C1 segment of cervical spinal cord (tissue), 14 donors: ENCODE measurements at regions not wholly inside any gene's neighbourhood (a gene's known extent, or its start where the extent isn't known, plus 50 kb on each side); places are given as distances from the start of the nearest gene placed in this dataset.

Experiments used
- DNase-seq, 14 donors: peaks; one replicate each; lab custom pipeline; 2025; lab: John Stamatoyannopoulos, UW

DNA sequence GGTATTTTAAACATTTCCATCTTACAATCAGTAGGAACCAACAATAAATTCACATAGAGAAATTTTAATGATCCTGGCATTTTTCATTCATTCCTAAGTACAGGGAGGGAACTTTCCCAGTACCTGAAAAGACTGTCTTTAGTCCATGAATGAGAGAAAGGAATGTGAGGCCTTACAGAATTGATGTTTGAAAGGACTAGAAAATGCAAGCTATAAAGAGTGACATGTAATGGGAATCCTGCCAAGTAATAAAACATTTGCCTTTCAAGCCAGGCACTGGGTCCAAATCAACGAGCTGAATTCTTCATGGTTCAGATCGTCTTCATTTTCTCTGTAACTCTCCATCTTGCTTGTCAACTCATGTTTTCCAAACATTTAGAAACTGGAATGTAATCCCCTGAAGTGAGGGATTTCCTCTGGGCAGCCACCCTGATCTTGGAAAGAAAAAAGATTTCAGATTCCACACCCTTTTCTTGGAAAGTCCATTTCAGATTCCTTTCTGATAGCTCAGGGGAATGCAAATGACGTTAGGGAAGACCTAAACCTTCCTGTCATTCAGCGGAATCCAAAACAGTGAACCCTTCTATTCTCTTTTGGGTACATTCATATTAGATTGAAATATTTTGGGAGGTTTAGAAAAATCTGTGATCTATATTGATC, 315.8 kb downstream of the SH3GL2 start:
- DNase-seq: no peak

DNA sequence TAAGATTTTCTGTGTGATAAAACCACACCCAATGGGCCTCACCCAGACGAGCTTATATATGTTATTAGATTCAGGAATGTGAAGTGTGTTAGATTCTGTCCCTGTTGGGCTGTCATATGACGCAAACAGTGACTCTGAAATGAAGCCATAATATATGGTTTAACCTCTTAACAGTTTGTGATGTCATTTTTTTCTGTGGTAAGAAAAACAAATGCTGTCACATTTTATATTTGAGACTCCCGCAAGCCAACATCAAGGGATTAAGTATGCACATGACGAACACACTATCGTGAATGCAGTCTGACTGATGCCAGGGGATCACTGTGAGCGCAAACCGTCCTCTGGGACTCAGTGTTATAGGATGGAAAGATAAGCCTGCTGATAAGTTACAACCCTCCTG, 321.7 kb downstream of the SH3GL2 start:
- DNase-seq: no peak

DNA sequence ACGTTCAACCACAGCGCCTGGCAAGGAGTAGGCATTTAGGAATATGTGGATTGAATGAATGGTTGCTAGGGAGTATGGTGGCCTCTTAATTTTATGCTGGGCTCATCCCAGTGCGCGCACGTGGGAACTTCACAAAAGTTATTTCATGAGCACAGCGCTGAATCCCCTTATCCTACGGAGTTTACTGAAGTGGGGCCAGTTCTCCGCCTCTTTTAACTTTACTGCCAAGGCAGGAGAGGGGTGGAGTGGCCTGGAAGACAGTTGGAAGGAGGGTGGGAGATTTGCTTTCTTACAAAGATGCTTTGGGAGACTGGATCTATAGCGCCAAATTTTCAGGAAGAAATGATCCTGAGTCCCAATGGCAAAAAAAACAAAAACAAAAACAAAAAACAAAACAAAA, 326.5 kb downstream of the SH3GL2 start:
- no peak for DNase-seq

DNA sequence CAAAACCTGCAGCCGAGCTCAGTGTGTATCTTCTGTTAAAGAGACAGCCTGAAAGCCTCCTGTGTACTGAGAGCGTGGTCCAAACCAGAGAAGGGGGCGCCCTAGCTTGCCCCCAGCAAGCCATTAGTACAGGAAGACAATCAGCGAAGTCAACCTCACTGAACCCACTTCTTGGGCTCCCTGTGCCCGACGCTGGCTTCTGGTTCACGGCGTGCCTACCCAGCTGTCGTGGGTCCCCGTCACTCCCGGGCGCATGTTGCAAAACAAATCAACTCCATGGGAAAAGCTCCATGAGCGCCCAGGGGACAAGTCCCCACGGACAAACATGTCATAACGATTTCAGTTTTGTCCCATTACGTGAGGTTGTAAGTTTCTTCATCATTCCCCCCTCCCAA, 326.9 kb downstream of the SH3GL2 start:
- no peak for DNase-seq

DNA sequence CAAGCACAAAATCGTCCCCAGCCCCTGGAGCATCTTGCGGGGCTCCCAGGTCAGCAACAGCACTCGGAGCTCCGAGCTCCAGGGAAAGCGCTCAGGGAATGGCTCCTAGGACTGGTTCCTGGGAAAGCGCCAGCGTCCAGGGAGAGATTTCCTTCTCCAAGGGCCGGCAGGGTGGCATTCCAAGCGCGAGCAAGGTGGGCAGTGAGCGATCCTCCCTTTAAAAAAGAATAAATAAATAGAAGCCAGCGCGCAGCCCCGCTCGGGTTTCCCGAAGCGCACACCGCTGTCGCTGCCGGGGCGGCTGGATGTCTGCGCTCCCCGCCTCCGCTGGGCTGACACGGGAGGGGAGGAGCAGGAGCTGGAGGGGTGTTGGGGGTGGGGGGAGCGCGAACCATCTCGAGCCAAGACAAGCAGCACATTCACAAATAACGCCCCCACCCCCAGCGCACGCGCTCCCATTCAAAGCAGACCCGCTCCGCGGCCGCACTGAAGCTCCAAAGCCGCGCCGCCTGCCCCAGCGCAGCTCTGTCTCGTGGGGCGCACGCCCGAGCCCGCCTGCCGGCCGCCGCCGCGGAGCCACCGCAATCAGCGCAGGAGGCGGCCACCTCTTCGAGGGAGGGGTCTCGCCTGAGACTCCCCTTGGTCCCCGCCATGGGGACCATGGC, 327.4 kb downstream of the SH3GL2 start:
- no peak for DNase-seq

DNA sequence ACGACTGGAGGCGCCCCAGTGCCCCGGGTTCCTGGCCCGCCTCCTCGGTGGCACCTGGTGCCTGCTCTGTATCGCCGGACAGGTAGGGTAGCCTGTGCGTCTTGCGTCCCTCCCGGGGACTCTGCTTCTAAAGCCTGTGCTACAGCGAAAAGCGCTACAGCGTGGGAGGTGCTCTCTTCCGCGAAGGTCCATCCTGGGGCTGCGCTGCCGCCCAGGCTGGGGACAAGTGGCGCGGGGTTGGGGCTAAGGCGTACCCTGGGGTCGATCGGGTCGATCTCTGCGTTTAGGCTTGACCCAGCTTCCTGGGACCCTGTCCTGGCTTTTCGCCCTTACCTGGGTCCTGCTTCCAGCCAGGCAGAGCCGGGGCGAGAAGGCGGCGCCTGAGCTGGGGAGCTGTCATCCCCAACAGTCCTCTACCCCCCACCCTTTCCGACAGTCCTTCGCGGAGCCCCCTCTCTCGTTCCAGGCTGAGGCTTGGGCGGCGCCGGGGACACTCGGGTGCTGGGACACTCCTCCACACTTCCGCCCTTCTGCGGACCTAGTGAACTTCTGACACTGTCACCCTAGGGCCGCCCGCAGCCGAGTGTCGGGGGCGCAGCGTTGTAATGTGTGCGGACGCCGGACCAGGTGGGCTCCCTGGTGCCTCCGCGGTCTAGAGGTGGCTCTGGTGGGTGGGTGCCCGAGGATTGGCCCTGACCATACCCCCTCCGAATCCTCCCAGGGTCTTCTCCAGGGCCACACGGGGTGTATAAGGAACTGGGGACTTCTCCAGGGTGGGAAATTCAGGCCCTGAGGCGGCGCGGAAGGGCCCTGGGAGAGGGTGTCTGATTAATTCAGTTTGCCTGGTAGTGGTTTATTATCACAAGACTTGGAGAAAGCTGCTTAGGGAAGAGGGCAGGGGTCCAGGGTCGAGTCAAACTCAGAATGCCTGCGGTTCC, 328.2 kb downstream of the SH3GL2 start:
- no peak for DNase-seq

DNA sequence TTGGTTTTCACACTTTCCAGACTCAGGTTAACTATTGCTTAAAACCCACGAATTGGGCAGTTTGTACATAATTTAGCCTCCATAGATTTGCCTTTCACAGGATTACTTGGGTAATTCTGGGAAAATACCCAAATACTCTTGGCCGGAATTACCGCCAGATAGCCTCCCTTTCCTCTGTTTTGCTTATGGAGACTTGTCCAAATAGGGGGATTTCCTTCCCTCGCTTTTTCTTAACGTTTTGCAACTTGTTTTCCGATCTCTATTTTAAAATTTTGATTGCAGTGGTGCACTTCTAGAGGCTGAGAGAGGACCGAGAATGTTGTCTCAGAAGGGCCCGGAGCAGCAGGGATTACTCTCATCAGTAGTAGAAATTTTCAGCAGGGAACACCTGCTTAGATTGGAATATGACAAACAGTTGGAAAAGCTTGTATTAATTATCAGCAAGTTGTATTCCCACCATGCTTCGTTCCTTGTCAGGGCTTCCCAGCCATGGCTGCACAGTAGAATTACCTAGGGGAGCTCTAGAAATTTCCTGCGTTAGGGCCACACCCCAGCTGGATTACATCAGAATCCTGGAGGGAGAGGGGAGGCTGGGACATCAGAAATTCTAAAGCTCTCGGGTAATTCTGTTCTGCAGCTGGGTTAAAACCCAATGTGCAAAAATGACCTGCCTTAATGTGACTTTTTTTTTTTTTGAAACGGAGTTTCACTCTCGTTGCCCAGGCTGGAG, 329.1 kb downstream of the SH3GL2 start:
- no peak for DNase-seq

DNA sequence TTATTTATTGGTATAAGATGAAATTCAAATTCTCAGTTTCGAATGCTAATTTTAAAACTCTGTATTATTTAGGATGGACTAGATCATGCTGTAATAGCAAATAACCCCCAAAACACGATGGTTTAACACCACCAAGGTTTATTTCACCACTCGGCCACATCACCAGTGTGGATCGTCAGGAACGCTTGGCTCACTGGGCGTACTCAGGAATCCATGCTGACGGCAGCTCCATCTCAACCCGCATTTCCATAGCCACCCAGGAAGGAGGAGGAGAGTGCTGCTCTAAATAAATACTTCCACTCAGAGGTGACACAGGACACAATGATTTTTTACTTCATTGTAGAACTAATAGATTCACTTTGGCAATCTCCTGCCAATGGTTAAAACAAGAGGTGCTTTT, 347.4 kb downstream of the SH3GL2 start:
- no peak for DNase-seq

DNA sequence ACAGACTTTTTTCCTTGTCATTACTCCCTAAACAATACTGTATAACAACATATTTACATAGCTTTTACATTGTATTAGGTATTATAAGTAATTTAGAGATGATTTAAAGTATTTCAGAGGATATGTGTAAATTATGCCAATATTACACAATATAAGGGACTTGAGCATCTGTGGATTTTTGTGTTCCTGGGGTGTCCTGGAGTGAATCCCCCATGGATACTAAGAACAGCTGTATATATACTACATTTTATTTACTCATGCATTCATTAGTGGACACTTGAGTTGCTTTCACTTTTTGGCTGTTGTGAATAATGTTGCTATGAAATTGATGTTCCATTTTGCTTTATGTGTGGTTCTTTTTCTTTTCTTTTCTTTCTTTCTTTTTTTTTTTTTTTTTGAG, 348.8 kb downstream of the SH3GL2 start:
- DNase-seq: no peak

DNA sequence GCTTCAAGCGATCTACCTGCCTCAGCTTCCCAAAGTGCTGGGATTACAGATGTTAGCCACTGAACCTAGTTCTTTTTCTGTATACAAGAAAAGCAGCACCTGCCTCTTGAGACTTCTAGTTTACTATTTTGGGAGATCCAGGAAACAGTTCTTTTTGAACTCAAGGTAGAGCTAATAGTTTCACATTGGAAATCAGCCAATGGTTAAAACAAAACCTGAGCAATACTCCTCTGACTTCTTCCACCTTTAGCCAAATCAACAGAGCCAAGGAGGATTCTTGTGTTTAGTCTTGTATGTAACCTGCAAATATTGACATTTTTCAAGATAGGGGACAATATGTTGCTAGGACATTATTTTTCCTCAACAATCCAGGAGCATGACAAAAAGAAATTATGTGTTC, 349.4 kb downstream of the SH3GL2 start:
- DNase-seq: no peak

DNA sequence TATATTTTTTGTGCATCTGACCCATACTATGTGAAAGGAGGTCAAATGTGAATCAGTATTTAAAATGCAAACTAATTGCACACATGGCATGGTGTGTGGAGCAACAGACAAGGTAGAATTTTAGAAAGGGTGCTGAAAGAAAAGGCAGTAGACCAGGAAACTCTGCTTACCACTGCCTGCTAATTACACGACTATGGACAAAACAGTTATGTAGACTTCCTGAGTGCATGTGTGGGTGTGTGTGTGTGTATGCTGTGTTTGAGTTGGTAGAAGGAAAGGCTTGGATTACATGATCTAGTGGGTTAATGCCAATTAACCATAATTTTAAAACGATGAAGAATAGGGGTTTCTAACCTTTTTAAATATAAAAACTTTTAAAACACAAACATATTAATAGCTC, 349.9 kb downstream of the SH3GL2 start:
- DNase-seq: no peak

DNA sequence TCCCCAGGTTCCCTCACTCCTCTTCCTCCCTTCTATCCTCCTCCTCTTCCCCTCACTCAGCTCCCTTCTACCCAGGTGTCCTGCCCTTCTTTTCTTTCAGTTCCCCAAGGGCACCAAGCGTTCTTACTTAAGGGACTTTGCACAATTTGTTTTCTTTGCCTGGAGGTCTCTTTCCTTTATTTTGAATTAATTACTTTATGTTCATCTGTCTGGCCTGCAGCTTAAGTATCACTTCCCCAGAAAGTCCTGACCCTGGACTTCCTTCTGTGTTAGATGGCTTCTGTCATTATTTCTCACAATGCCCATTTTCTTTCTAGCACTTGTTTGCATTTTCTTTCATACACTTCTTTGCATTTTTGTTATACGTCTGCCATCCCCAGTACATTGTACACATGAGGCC, 350.6 kb downstream of the SH3GL2 start:
- DNase-seq: no peak

DNA sequence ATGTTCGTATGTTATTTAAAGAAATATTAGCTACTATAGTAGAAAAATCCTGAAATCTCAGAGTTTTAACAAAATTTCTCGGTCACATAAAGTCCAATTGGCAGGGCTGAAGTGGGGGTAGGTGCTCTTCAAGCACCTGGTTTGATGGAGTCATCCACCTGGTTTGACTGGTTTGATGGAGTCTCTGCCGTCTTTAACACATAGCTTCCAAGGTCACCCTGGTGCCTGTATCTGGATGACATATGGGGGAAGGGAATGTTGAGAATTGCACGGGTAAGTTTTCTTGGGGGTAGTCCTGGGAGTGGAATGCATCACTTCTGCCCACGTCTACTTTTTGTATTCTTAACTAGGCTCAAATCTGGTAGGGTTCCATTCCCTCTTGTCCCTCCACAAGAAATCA, 351.2 kb downstream of the SH3GL2 start:
- DNase-seq: no peak

DNA sequence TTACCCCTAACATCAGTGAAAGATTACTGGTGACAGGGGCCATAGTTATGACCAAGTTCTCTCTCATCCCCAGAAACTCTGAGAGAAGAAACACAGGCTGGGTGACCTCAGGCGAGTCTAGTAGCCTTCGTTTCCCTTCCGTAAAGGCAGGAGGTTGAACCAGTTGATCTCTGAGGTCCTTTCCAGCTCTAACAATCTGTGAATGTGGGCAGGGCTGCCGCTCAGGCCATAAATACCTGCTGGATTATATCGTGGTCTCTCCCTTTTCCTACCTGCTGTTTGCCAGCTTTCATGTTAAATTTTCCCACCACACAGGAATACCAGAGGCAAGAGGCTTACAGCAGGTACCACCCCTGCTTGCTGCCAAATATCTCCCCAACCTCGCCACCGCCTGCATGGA, 357.5 kb downstream of the SH3GL2 start:
- DNase-seq: no peak

DNA sequence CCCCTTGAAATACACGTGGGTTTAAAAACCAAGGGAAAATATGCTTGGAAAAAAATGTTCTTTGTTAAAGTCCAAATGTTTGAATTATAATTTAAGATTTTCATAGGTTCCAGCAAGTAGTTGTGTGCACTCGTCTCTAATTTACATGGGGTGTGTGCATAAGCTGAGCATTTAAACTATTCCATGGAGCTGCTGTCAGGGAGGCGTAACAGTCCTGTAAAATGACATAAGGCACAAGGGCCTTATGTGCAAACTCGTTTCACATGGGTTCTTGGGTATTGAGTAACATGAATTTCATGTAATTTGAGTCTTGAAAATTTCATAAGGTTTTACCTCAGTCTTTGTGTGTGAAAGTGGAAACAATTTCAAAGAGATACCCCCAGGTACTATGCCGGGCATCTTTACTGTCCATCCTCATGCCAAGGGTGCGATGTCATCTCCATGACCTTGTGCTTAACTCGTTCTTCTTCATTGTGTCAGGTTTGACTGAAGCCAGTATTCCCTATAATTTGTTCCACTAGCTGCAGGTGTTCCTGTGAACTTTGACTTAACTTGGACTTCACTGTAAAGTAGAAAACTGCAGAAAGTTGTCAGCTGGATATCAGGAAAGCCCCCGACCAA, 359.3 kb downstream of the SH3GL2 start:
- DNase-seq: no peak

DNA sequence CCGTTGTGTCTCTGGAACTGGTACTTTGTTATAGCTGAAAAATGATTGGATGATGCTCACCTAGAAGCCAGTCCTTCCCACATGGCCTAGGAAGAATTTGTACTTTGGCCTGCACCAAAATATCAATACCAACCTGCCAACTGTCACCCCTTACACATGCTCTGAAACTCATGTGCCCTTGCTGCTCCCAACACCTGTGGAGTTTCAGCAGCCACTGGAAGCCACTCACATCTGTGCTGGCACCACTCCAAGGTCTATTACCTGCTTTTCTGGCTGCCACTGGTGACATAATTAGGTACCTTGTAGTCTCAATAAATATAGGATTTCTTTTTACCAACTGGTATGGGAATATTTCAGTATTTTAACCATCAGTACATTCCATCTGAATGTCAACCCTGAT, 363.6 kb downstream of the SH3GL2 start:
- DNase-seq: no peak

DNA sequence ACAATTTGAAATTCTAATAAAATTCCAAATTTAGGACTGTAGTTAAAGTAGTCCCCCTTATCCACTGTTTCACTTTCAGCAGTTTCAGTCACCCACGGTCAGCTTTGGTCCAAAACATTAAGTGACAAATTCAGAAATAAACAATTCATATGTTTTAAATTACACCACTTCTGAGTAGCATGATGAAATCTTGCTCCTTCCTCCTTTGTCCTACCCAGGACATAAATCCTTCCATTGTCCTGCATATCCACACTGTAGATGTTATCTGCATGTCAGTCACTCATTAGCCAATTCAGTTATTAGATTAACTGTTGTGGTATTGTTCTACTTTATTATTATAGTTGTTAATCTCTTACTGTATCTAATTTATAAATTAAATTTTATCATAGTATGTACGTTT, 376.5 kb downstream of the SH3GL2 start:
- no peak for DNase-seq

DNA sequence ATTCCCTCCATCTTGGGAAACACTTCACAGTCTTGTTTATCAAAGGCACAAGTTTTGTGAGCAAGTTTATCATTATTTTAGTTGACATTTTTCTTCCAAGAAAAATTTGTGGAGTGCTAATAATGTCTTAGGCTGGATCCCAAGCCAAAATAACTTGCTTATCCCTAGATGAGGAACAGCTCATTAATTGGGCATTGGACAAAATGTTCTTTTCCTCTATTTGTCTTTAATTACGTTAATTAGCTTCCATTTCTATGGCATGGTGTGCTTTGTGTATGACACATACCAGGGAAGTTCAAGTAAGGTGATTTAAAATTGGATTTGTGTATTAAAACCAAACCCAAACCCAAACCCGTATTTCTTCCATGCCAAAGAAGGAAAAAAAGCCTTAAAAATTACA, 379.5 kb downstream of the SH3GL2 start:
- DNase-seq: no peak

DNA sequence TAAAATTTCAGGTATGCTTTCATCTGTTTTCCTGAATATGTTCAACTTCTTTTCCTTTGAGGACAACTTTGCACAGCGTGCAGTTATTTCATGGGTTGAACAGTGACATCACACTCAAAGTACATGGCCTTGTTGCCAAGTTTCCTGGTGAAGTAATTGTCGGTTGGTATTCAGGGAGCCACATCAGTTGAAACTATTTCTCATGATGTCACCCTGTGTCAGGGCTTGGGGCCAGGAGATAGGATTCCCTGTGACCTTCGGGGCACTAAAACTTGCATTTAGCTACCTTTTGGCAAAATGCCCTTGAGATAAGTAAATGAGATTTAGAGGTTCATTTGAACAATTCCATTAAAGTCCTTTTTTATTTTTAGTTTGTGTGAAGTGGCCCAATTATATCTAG, 383.9 kb downstream of the SH3GL2 start:
- DNase-seq: no peak

DNA sequence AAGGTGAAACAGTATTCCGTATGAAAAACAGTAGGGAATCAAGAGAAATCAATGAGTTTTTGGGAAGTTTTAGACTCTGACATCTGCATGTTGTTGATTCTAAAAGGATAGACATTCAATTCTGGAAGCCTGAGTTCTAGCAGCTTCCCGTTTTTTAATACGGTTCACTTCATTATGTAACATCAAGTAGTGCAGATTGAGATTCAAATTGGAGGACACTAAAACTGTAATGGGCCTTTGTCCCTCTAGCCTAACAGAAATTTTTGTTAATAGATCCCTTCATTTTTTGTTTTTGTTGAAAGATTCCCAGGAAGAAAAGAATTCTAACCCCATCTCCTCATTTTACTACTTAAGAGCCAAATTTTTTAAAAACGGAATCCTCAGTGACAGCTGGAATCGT, 384.6 kb downstream of the SH3GL2 start:
- no peak for DNase-seq

DNA sequence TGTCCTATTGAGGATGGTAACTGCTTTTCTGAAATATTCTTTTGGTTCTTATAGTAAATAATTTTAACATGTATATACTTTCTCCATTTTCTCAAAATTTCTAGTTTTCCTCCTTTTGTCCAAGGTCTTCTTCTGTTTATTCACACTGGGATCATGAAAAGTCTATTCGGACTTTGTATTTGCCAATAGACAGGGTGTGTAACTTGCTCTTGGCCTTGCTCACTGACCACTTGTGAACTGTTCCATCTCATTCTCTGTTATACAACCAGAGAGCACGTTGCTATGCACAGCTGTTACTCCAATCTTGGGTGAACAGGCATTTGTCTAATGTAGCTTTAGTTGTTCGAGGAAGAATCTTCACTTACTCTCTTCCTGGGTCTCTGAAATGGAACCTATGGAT, 388.9 kb downstream of the SH3GL2 start:
- DNase-seq: no peak

DNA sequence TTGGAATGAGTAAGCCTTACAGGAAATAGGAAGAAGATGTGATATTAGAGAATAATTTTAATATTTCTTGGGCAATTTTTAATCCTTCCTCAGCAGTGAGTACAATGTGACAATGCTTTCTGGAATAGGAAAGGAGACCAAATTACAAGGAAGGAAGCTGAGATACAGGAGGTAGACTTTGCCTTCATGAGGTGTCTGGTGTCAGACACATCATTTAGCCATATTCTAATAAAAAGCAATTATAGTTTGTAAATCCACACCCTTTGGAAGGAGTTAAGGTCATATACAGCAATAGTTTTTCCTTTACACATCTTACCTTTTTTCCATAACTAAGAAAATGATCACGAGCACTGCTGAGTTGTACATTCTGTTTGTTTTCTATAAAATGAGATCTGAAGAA, 390.4 kb downstream of the SH3GL2 start:
- DNase-seq: no peak
